ENCODE measurements at regions not wholly inside any gene's neighbourhood (a gene's known extent, or its start where the extent isn't known, plus 50 kb on each side); places are given as distances from the start of the nearest gene placed in this dataset.

GRCh38 chr7:156090988-156091387 lies 278.7 kb upstream of the SHH start:
- no peak for DNase-seq

DNA sequence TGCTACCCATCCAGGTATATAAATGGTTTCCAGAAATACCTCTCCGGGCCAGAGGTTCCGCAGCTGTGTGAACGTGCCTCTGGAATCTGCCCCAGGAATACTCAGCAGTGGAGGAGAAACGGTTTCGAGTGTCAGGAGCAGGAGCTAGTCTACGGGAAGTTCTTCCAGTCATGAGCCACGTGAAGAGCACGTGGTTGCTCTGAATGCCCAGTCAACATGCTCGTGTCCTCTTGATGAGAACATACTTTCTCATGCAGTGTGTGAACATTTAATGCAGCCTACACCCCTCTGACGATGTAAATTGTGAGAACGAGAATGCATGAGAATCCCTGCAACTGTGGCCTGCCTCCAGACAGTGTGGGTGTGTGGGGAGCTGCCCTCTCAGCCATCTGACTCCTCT lies 277.0 kb upstream of the SHH start:
- DNase-seq: no peak

- no peak for DNase-seq
These were observed 275.9 kb upstream of the SHH start for GRCh38 chr7:156088115-156088514.

DNA sequence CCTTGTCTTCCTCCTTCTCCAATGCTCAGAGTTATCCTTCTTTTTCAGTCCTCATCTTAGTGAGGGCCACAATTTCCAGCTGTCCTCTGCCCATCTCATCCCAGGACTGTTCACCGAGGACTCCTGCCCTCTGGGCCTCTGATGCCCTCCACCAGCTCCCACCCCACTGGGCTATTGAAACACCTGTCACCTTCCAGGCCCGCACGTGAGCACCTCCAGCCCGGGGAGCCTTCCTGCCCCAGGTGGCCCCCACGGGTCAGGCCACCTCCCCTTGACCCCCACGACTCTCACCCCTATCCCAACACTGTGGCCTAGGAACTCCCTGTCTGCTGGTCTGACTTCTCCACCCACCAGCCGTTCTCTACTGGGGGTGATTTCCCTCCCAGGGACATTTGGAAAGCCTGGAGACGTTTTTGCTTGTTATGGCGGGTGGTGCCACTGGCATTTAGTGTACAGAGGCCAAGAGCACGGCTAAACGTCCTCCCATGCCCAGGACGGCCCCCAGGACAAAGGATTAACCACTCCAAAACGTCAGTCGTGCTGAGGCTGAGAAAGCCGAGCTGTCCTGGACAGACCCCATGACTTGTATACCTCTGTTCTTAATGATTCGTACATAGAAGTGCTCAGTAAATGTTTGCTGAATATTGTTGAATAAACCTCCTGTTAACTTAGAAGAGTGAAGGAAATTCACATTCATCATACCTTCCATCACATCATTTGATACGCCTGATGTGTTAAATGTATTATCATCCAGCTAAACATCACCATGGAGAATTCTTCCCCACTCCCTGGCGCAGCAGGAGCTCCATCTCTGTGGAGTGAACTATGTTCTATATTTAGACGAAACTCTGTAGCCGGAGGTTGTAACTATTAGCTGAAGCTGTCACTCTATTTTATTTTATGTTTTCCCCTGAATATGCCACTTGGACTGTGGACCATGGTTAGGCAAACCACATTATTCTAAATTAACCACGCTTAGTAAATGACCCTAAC lies 270.1 kb upstream of the SHH start:
- DNase-seq: no peak

- DNase-seq: no peak
These were observed 268.3 kb upstream of the SHH start for GRCh38 chr7:156080596-156080995.

DNA sequence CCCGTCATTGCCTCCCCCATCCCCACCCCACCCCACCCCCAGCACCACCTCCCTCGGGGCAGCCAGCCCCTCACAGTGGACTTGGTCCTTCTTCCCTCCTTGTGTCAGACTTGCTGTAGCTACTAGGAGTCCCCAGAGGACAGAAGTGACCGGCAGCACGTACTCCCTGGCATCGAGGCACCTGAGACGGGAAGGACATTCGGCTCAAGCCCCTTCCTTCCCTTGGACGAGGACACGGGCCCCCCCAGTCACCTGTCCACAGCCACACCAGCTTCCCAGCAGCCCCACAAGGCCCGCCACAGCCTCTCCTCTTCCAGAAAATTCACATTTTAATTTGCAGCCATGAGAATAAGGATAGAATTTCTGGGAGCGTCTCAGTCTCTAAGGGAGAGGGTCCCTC lies 267.8 kb upstream of the SHH start:
- no peak for DNase-seq

- DNase-seq: no peak
These were observed 266.9 kb upstream of the SHH start for GRCh38 chr7:156079156-156079555.

DNA sequence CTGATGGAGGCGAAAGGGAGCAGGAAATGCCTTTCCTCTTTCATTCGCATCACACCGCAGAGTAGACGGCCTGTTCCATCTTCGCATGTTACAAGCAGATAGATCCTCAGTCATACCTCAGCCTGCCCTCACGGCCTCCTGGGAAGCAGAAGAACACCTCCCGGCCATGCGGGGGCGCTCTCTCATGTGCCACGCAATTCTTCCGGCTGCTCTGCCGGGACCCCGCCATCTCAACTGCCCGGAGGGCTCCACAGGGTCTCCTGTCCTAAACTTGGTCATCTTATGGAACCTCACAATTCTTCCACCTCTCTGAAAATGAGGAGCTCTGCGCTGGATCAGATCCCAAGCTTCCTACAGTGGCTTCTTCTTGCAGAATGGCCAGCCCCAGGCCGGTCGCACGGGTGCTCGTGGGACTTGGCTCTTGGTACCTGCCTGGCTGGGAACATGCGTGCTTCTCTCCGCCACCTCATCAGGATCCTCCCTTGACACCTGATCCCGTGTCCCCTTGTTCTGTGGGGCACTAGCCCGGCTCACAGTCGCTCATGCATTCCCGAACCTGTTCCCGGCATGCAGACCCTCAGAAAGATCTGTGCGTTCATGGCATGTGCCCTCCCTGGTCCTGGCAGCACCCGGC lies 262.8 kb upstream of the SHH start:
- DNase-seq: no peak

GRCh38 chr7:156074084-156074483 lies 261.8 kb upstream of the SHH start:
- DNase-seq: no peak

DNA sequence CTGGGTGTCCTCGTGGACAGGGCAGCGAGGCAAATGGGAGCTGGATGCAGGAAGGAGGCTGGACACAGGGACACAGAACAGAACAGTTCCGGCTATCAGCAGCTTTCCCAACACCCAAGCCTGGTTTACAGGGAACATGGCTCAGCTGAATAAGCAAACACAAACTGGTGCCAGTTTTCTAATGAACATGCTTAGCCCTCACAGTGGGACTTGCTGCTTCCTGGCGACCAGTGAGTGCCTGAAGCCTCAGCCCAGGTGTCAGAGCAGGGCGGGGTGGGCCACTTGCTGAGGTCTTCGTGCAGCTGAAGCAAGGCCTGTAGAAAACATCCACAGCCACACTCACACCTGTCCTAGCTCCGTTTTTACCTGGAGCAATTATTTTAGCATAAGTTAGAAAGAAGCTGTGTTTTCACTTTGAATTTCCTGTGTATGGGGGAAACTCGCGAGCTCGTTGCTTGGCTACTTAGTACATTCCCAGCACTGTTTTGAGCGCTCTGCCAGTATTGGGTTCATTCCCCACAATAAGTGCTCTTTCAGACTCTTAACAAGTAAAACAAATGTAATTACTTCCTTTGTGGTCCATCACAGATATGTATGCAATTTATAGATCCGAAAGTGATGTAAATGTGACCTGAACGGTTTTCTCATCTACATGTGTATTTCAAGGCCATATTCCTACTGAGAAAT lies 261.2 kb upstream of the SHH start:
- DNase-seq: no peak

GRCh38 chr7:156071612-156072011 lies 259.3 kb upstream of the SHH start:
- DNase-seq: no peak

DNA sequence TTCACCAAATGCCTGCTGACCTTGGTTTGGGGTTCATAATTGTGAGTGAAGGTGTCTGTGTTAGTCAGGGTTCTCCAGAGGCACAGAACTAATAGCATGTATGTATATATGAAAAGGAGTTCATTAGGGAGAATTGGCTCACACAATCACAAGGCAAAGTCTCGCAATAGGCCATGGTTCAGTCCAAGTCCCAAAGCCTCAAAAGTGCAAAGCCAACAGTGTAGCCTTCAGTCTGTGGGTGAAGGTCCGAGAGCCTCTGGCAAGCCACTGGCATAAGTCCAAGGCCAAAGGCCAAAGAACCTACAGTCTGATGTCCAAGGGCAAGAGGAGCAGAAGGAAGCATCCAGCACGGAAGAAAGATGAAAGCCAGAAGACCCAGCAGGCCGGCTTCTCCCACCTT lies 257.6 kb upstream of the SHH start:
- DNase-seq: no peak

DNA sequence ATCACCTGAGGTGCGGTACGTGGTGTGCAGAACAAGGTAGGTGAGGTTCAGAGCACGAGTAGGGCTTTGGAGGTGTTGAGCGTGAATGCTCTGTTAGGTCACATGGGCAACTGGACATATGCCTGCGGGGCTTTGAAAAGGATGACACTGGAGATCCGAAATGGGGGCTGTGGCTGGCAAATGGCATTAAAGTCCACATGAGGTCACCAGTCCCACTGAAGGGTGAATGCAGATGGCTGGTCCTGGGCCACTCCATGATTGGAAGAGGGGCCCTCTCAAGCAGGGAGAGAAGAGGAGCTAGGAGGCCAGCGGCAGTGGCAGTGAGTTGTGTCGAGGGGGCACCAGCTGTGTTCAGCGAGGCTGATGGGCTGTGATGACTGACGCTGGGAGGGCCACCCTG lies 254.9 kb upstream of the SHH start:
- no peak for DNase-seq

DNA sequence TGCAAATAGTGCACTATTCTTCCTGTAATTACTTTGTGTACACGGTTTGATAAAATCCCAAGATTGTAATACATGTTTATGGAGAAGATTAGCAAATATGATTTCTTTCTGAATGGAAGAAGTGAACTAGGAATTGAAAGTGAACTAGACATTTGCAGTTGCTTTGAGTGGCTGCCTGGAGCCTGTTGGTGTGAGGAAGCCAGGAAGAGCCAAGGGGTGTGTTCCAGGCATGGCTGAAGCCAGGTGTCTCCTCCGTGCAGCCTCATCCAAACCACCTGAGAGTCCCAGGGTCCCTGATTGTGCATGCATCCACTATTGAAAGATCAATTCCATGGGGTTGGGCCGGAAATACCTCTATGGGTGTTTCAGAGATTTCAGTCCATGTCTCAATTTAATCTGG lies 253.1 kb upstream of the SHH start:
- DNase-seq: no peak

DNA sequence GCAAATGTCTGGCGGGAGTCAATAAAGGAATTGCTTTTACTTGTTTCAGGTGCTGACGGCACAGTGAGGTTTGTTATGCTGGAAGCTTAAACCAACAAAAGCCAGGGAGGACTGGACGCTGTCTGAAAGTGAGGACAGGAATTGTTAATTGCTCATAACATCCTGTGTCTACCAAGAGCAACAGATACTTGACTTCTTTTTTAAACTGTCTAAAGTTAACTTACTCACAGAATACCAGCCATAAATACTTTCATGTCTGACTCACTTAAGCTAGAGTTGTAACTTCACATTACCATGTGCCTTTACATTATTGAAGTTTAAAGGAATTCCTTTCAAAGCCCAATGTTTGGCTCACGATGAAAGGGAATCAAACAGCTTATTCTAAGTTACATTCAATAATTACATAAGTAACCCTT lies 252.7 kb upstream of the SHH start:
- DNase-seq: no peak

- no peak for DNase-seq
These were observed 251.1 kb upstream of the SHH start for GRCh38 chr7:156063241-156063810.

- no peak for DNase-seq
These were observed 250.0 kb upstream of the SHH start for GRCh38 chr7:156062286-156062685.

- no peak for DNase-seq
These were observed 249.5 kb upstream of the SHH start for GRCh38 chr7:156061689-156062255.

GRCh38 chr7:156060925-156061324 lies 248.7 kb upstream of the SHH start:
- DNase-seq: no peak

- no peak for DNase-seq
These were observed 247.1 kb upstream of the SHH start for GRCh38 chr7:156059369-156059768.

- no peak for DNase-seq
These were observed 246.0 kb upstream of the SHH start for GRCh38 chr7:156058248-156058647.

- no peak for DNase-seq
These were observed 244.3 kb upstream of the SHH start for GRCh38 chr7:156056534-156056933.

DNA sequence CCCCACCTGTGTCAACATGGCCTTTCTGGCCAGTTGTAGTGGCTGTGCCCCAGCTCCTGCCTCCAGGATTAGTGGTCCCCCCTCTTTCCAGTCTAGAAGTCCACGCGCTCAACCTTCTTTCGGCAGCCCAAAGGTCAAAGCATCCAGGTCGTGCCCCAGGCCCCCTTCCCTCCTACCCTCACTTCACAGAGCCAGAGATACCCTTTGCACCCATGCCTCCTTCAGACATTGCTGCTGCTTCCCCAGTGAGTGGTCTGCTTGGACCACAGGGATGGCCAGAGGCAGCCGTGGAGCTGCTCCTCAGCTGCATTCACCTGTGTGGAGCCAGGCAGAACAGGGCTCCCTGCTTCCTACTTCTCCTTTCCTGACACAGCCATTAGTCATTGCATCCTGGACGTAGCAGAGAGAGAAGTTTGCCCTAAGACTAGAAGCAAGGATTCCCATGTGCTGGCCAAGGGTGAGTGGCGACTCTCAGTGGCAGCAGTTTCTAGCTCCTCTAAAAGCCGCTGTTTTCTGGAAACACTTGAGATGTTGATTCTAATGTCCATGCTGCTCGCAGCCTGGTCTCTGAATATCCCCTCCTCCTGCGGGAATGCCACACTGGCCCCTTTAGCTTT lies 243.1 kb upstream of the SHH start:
- DNase-seq: no peak

Measured in T1000 (cell line).